Tibial nerve (tissue), 4 donors: ENCODE measurements at regions not wholly inside any gene's neighbourhood (a gene's known extent, or its start where the extent isn't known, plus 50 kb on each side); places are given as distances from the start of the nearest gene placed in this dataset.

Source experiments
- EP300 ChIP-seq, 2 donors: sonication (generic); formaldehyde crosslinking; IDR thresholded peaks; one replicate each; pipeline ENCODE4 v1.6.1; 2017; ENCODE audit warnings: antibody characterized with exemption in 2 of 2, mild to moderate bottlenecking in 1 of 2
- TF ChIP-seq, protein P1 (sequence below), 5 experiments: fragments of 200-600 bp in 3 of 5; fragments of 450-650 bp in 2 of 5; sonication (generic) in 3 of 5; IDR thresholded peaks; one replicate each; pipeline ENCODE4 v1.5.1; 2016 to 2019; ENCODE audit warnings: antibody characterized with exemption in 5 of 5, mild to moderate bottlenecking in 3 of 5, moderate library complexity in 2 of 5

DNA sequence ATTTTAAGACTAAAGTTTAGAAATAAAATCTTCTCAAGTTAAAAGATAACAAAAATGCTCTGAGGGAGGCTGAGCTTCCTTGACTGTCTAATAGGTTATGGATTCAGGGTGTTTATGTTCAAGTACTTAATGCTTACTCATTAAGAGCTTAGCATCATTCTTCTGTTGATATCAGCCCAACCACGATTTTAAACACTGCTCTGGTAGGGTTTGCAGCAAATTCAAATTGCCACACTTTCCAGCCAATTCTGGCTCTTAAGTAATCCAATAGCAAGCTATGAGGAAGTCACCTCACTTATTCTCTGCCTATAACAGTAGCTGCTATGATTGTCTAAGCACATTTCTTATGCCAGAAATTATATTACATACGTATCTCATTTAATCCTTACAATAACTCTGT is 191.0 kb upstream of the KIF2A start:
- TF ChIP-seq, protein P1, sequence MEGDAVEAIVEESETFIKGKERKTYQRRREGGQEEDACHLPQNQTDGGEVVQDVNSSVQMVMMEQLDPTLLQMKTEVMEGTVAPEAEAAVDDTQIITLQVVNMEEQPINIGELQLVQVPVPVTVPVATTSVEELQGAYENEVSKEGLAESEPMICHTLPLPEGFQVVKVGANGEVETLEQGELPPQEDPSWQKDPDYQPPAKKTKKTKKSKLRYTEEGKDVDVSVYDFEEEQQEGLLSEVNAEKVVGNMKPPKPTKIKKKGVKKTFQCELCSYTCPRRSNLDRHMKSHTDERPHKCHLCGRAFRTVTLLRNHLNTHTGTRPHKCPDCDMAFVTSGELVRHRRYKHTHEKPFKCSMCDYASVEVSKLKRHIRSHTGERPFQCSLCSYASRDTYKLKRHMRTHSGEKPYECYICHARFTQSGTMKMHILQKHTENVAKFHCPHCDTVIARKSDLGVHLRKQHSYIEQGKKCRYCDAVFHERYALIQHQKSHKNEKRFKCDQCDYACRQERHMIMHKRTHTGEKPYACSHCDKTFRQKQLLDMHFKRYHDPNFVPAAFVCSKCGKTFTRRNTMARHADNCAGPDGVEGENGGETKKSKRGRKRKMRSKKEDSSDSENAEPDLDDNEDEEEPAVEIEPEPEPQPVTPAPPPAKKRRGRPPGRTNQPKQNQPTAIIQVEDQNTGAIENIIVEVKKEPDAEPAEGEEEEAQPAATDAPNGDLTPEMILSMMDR (IDR thresholded peaks at IDR 0.05), result no peak
- TF ChIP-seq EP300 (IDR thresholded peaks at IDR 0.05), result no peak
